GM10266 (cell line): ENCODE measurements at regions not wholly inside any gene's neighbourhood (a gene's known extent, or its start where the extent isn't known, plus 50 kb on each side); places are given as distances from the start of the nearest gene placed in this dataset.

ENCODE experiments used
- DNase-seq: peaks from one replicate; pipeline ENCODE4 v3.0.0; 2012; ENCODE audit errors: extremely low spot score
- CTCF ChIP-seq: IDR thresholded peaks from 2 replicates; pipeline ENCODE4 v1.5.1; 2012; ENCODE audit warnings: mild to moderate bottlenecking, low read depth; ENCODE audit not compliant: control insufficient read depth, insufficient read depth; ENCODE audit errors: missing control alignments

DNA sequence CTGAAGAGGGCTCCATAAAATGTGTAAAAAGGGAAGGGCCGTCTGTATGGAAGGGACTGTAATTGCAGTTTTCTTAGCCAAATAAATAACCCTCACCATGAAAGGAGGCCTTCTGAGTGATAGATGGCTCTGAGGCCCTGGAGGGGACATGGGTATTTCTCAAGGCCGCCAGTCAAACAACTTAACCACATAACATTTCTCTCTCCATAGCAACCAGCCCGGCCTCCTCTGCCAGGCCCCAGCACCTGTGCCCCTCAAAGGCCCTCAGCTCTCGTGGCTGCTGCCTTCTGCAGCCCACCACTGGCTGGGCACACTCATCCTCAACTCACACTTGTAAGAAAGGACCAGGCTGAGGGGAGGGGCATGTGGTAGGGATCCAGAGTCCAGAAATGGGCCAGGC is 57.0 kb upstream of the GJB5 start:
- TF ChIP-seq CTCF = no peak
- DNase-seq = no peak

GRCh38 chr1:34701326-34702060 is 53.4 kb upstream of the GJB5 start:
- DNase-seq = no peak
- no peak for TF ChIP-seq CTCF
